ENCODE measurements at regions not wholly inside any gene's neighbourhood (a gene's known extent, or its start where the extent isn't known, plus 50 kb on each side); places are given as distances from the start of the nearest gene placed in this dataset.

GRCh38 chr7:27349621-27350020 is 107.0 kb downstream of the EVX1 start:
- Histone ChIP-seq H3K36me3 (replicated peaks in 1 of 2) (no peaks in the 10 kb centered on the region), H3K4me3 (no peak overlapping the region), H3K9me3 (replicated peaks in 1 of 3) (no peaks in the 10 kb centered on the region), H3K27me3 (no peaks in the 10 kb centered on the region), H3K27ac (no peak overlapping the region), H3K4me1 (replicated peaks in 1 of 2) (peaks cover 0 to 11% of the 10 kb centered on the region in 2 donors)
- 88 to 97% (median 94%) methylated on average over 2 of the region's 2 CpGs for WGBS, 4 donors
- TF ChIP-seq CTCF (IDR thresholded peaks at IDR 0.05) (no peak), POLR2A (IDR thresholded peaks at IDR 0.05) (no peak)
- intact Hi-C loops (cut with DNase I) = no loop called here
- DNase-seq = no peak

- Histone ChIP-seq H3K9me3 (replicated peaks in 1 of 3) (no peaks in the 10 kb centered on the region), H3K36me3 (replicated peaks in 1 of 2) (no peaks in the 10 kb centered on the region), H3K4me3 (no peak overlapping the region), H3K4me1 (replicated peaks in 1 of 2) (peaks cover 0 to 11% of the 10 kb centered on the region in 2 donors), H3K27ac (no peak overlapping the region), H3K27me3 (no peaks in the 10 kb centered on the region)
- DNase-seq = no peak
- intact Hi-C loops (cut with DNase I) = no loop called here
- TF ChIP-seq CTCF (IDR thresholded peaks at IDR 0.05) = no peak
- no peak for TF ChIP-seq POLR2A (IDR thresholded peaks at IDR 0.05)
- 59 to 73% (median 68%) methylated on average over 5 of the region's 5 CpGs for WGBS, 4 donors
These were observed 108.5 kb downstream of the EVX1 start for GRCh38 chr7:27351137-27351536.

GRCh38 chr7:27351786-27352185 is 109.2 kb downstream of the EVX1 start:
- no peaks in the 10 kb centered on the region for H3K36me3 ChIP-seq (replicated peaks in 1 of 2)
- H3K27me3 ChIP-seq = no peaks in the 10 kb centered on the region
- 59 to 67% (median 61%) methylated on average over 5 of the region's 5 CpGs for WGBS, 4 donors
- H3K4me1 ChIP-seq (replicated peaks in 1 of 2) = peaks cover 0 to 6% of the 10 kb centered on the region in 2 donors
- no peak for DNase-seq
- no peaks in the 10 kb centered on the region for H3K9me3 ChIP-seq (replicated peaks in 1 of 3)
- no peak overlapping the region for H3K4me3 ChIP-seq
- TF ChIP-seq CTCF (IDR thresholded peaks at IDR 0.05) (no peak), POLR2A (IDR thresholded peaks at IDR 0.05) (no peak)
- intact Hi-C loops (cut with DNase I) = no loop called here
- H3K27ac ChIP-seq = no peak overlapping the region

- intact Hi-C loops (cut with DNase I) = no loop called here
- 81 to 84% (median 84%) methylated on average over 9 of the region's 9 CpGs for WGBS, 4 donors
These were observed 116.9 kb downstream of the EVX1 start for GRCh38 chr7:27359181-27360125.

More at GRCh38 chr7:27359181-27360125, 116.9 kb downstream of the EVX1 start:
- Histone ChIP-seq H3K4me3 (no peak overlapping the region), H3K27ac (peak overlapping the region in 1 of 5 donors; percentile 41), H3K27me3 (no peaks in the 10 kb centered on the region), H3K36me3 (replicated peaks in 1 of 2) (no peaks in the 10 kb centered on the region), H3K9me3 (replicated peaks in 1 of 3) (no peaks in the 10 kb centered on the region), H3K4me1 (replicated peaks in 1 of 2) (peaks cover 0 to 5% of the 10 kb centered on the region in 2 donors)
- DNase-seq = no peak
- TF ChIP-seq CTCF (IDR thresholded peaks at IDR 0.05) = no peak
- no peak for TF ChIP-seq POLR2A (IDR thresholded peaks at IDR 0.05)

All from adrenal gland (tissue), 9 donors.